PC-3 (cell line): ENCODE measurements at regions not wholly inside any gene's neighbourhood (a gene's known extent, or its start where the extent isn't known, plus 50 kb on each side); places are given as distances from the start of the nearest gene placed in this dataset.

Experiments used
- ATAC-seq: fragments of 200-7000 bp; cut with Tn5 transposase; 2 replicates; pipeline ENCODE4 v1.9.1; 2020; ENCODE audit warnings: mild to moderate bottlenecking, moderate library complexity
- BruUV-seq: library from RNA; stranded (reverse); fragments of 400-500 nt; replicated peaks from 2 replicates; lab custom pipeline; 2021; lab: Mats Ljungman, UMichigan
- CTCF ChIA-PET: fragments of 300-600 bp; sonication (Branson Sonifier 250); formaldehyde crosslinking; loops from one replicate; lab custom pipeline; 2022; ENCODE audit warnings: antibody characterized with exemption; lab: Charles Lee
- POLR2A ChIA-PET: fragments of 300-600 bp; sonication (Branson Sonifier 250); formaldehyde crosslinking; loops from one replicate; lab custom pipeline; 2022; ENCODE audit warnings: antibody characterized with exemption; ENCODE audit not compliant: unreplicated experiment; lab: Charles Lee
- DNase-seq: peaks from one replicate; pipeline ENCODE4 v3.0.0-alpha.2; 2015
- H2AFZ ChIP-seq: fragments of 300-600 bp; sonication (generic); 2 replicates; pipeline ENCODE4 v1.6.0; 2016; ENCODE audit warnings: antibody characterized with exemption, low read length
- H3F3A ChIP-seq: fragments of 300-600 bp; sonication (generic); one replicate; pipeline ENCODE4 v1.6.0; 2017; ENCODE audit warnings: antibody characterized with exemption, low read length, control low read depth, mild to moderate bottlenecking; ENCODE audit not compliant: unreplicated experiment
- H3K27ac ChIP-seq: fragments of 300-600 bp; sonication (generic); 2 replicates; pipeline ENCODE4 v1.5.1; 2016; ENCODE audit warnings: mild to moderate bottlenecking, low read length
- H3K27me3 ChIP-seq: fragments of 300-600 bp; sonication (generic); 2 replicates; pipeline ENCODE4 v1.6.1; 2016; ENCODE audit warnings: low read length, mixed read lengths
- H3K36me3 ChIP-seq: fragments of 300-600 bp; sonication (generic); 2 replicates; pipeline ENCODE4 v1.6.1; 2016; ENCODE audit warnings: low read depth, mixed run types, low read length, mixed read lengths
- H3K4me1 ChIP-seq: fragments of 300-600 bp; sonication (generic); 2 replicates; pipeline ENCODE4 v1.5.1; 2016; ENCODE audit warnings: low read length; ENCODE audit not compliant: insufficient read depth
- H3K4me2 ChIP-seq: fragments of 300-600 bp; sonication (generic); 2 replicates; pipeline ENCODE4 v1.6.0; 2016; ENCODE audit warnings: low read length
- H3K4me3 ChIP-seq: fragments of 300-600 bp; sonication (generic); 2 replicates; pipeline ENCODE4 v1.5.1; 2016; ENCODE audit warnings: mild to moderate bottlenecking, low read length, mixed read lengths
- H3K79me2 ChIP-seq: fragments of 300-600 bp; sonication (generic); 2 replicates; pipeline ENCODE4 v1.6.1; 2017; ENCODE audit warnings: low read length, mixed read lengths
- H3K9ac ChIP-seq: fragments of 300-600 bp; sonication (generic); 2 replicates; pipeline ENCODE4 v1.6.0; 2016; ENCODE audit warnings: mild to moderate bottlenecking, low read length
- H3K9me2 ChIP-seq: fragments of 300-600 bp; sonication (generic); replicated peaks from 2 replicates; pipeline ENCODE4 v1.6.1; 2016; ENCODE audit warnings: mixed run types, low read length, mixed read lengths
- H3K9me3 ChIP-seq: fragments of 300-600 bp; sonication (generic); 2 replicates; pipeline ENCODE4 v1.6.1; 2016; ENCODE audit warnings: low read length, mixed read lengths
- H4K20me1 ChIP-seq: fragments of 300-600 bp; sonication (generic); 2 replicates; pipeline ENCODE4 v1.6.1; 2016; ENCODE audit warnings: low read length, mixed read lengths
- CTCF ChIP-seq: fragments of 300-600 bp; sonication (generic); conservative IDR thresholded peaks from 2 replicates; pipeline ENCODE4 v1.5.1; 2017; ENCODE audit warnings: antibody characterized with exemption, low read depth, mild to moderate bottlenecking, low read length
- EZH2 ChIP-seq: fragments of 300-600 bp; sonication (generic); IDR thresholded peaks from one replicate; pipeline ENCODE4 v1.6.1; 2017; ENCODE audit warnings: antibody characterized with exemption, mild to moderate bottlenecking, low read length; ENCODE audit not compliant: unreplicated experiment
- EZH2phosphoT487 ChIP-seq: fragments of 300-600 bp; sonication (generic); IDR thresholded peaks from 2 replicates; pipeline ENCODE4 v1.6.1; 2018; ENCODE audit warnings: mild to moderate bottlenecking, antibody characterized with exemption, low read length, borderline replicate concordance
- intact Hi-C: fragments of 100-400 bp; cut with micrococcal nuclease; formaldehyde crosslinking; loops from 2 replicates; pipeline ENCODE4 v1.9.0; 2023

GRCh38 chr6:51163843-51164529 is 345.3 kb downstream of the TFAP2B start:
- no peak for TF ChIP-seq EZH2phosphoT487
- TF ChIP-seq CTCF = no peak
- no peak for TF ChIP-seq EZH2
- no peak overlapping the region for H3K9ac ChIP-seq
- no peaks in the 10 kb centered on the region for H3K27me3 ChIP-seq
- peaks cover 6% of the 10 kb centered on the region; the same call in 1 of the 2 replicates for H3K4me1 ChIP-seq
- DNase-seq (peak; percentile 61), ATAC-seq (peak; percentile 55)
- H3K36me3 ChIP-seq = no peaks in the 10 kb centered on the region
- no peak overlapping the region for H3K4me3 ChIP-seq
- intact Hi-C loops = no loop called here
- H3K79me2 ChIP-seq = no peaks in the 10 kb centered on the region
- no peaks in the 10 kb centered on the region for H4K20me1 ChIP-seq
- H3K9me2 ChIP-seq = no peaks in the 10 kb centered on the region
- H3K27ac ChIP-seq = no peak overlapping the region; the same call in 1 of the 2 replicates
- H2AFZ ChIP-seq = no peak overlapping the region
- no peaks in the 10 kb centered on the region for H3F3A ChIP-seq
- POLR2A ChIA-PET = no interaction called here
- 0 out of 2 replicates have a peak, but pooled peaks cover 4% of the 10 kb centered on the region for H3K9me3 ChIP-seq
- no TSS peak for BruUV-seq
- H3K4me2 ChIP-seq = no peak overlapping the region
- CTCF ChIA-PET = no interaction called here

GRCh38 chr6:51166914-51167313 is 348.2 kb downstream of the TFAP2B start:
- no peak overlapping the region for H3K27ac ChIP-seq
- intact Hi-C loops = no loop called here
- H3K9me3 ChIP-seq = 0 out of 2 replicates have a peak, but pooled peaks cover 4% of the 10 kb centered on the region
- no peaks in the 10 kb centered on the region for H3K36me3 ChIP-seq
- H3K9ac ChIP-seq = no peak overlapping the region
- no peak overlapping the region for H2AFZ ChIP-seq
- BruUV-seq = no TSS peak
- no peak for TF ChIP-seq EZH2
- POLR2A ChIA-PET = no interaction called here
- H3K27me3 ChIP-seq = no peaks in the 10 kb centered on the region
- H3F3A ChIP-seq = no peaks in the 10 kb centered on the region
- H3K4me1 ChIP-seq = peaks cover 6% of the 10 kb centered on the region; the same call in 1 of the 2 replicates
- no peak overlapping the region for H3K4me2 ChIP-seq
- H4K20me1 ChIP-seq = no peaks in the 10 kb centered on the region
- ATAC-seq (no peak), DNase-seq (no peak)
- CTCF ChIA-PET = interaction anchor here (0.5 kb wide), 1 partner anchor 118 kb away, joined by 6 read pairs; no protein-coding TSS in a partner anchor
- no peaks in the 10 kb centered on the region for H3K79me2 ChIP-seq
- H3K9me2 ChIP-seq = no peaks in the 10 kb centered on the region
- no peak overlapping the region for H3K4me3 ChIP-seq

- Histone ChIP-seq H3K27ac (no peak overlapping the region), H3K27me3 (no peaks in the 10 kb centered on the region), H3K9me3 (0 out of 2 replicates have a peak, but pooled peaks cover 4% of the 10 kb centered on the region), H3K4me3 (no peak overlapping the region), H4K20me1 (no peaks in the 10 kb centered on the region), H3K79me2 (no peaks in the 10 kb centered on the region), H3K9ac (no peak overlapping the region), H2AFZ (no peak overlapping the region), H3K36me3 (no peaks in the 10 kb centered on the region), H3K9me2 (no peaks in the 10 kb centered on the region), H3F3A (no peaks in the 10 kb centered on the region), H3K4me2 (no peak overlapping the region), H3K4me1 (peaks cover 6% of the 10 kb centered on the region; the same call in 1 of the 2 replicates)
- BruUV-seq = no TSS peak
- intact Hi-C loops = no loop called here
- ATAC-seq = no peak
- ChIA-PET POLR2A (no interaction called here), CTCF (no interaction called here)
- no peak for TF ChIP-seq EZH2phosphoT487
- no peak for TF ChIP-seq EZH2
- TF ChIP-seq CTCF = no peak
- DNase-seq = no peak
Measured at GRCh38 chr6:51167468-51167867, 348.8 kb downstream of the TFAP2B start.
